HEK293T (cell line): ENCODE measurements at regions not wholly inside any gene's neighbourhood (a gene's known extent, or its start where the extent isn't known, plus 50 kb on each side); places are given as distances from the start of the nearest gene placed in this dataset.

Source experiments
- CTCF ChIA-PET: fragments of 350-600 bp; formaldehyde crosslinking; extraction: SDS; loops from one replicate; lab custom pipeline; 2021; ENCODE audit warnings: antibody characterized with exemption, inconsistent platforms; lab: Yijun Ruan, JAX
- POLR2A ChIA-PET: fragments of 350-600 bp; formaldehyde crosslinking; extraction: SDS; loops from one replicate; lab custom pipeline; 2020; ENCODE audit warnings: antibody characterized with exemption, inconsistent platforms; lab: Yijun Ruan, JAX
- DNase-seq: peaks from one replicate; pipeline ENCODE4 v3.0.0; 2012; ENCODE audit warnings: mixed read lengths; ENCODE audit errors: extremely low spot score
- ARNT ChIP-seq: fragments of 450-650 bp; IDR thresholded peaks from 2 replicates; pipeline ENCODE4 v1.6.1; 2017; ENCODE audit warnings: mild to moderate bottlenecking
- BHLHE40 ChIP-seq: fragments of 450-650 bp; IDR thresholded peaks from 2 replicates; pipeline ENCODE4 v1.6.1; 2016; ENCODE audit warnings: mild to moderate bottlenecking, moderate library complexity, borderline replicate concordance
- CTBP1 ChIP-seq: fragments of 450-650 bp; IDR thresholded peaks from 2 replicates; pipeline ENCODE4 v1.6.1; 2016; ENCODE audit warnings: borderline replicate concordance
- ELF4 ChIP-seq: fragments of 450-650 bp; IDR thresholded peaks from 2 replicates; pipeline ENCODE4 v1.6.1; 2017; ENCODE audit warnings: antibody characterized with exemption
- FOXA1 ChIP-seq: fragments of 450-650 bp; IDR thresholded peaks from 2 replicates; pipeline ENCODE4 v1.6.1; 2016; ENCODE audit warnings: mild to moderate bottlenecking
- FOXK2 ChIP-seq: fragments of 450-650 bp; IDR thresholded peaks from 2 replicates; pipeline ENCODE4 v1.6.1; 2016; ENCODE audit warnings: mild to moderate bottlenecking
- FOXM1 ChIP-seq: fragments of 450-650 bp; IDR thresholded peaks from 2 replicates; pipeline ENCODE4 v1.6.1; 2017; ENCODE audit warnings: mild to moderate bottlenecking, borderline replicate concordance
- HDGF ChIP-seq: fragments of 450-650 bp; IDR thresholded peaks from 2 replicates; pipeline ENCODE4 v1.6.1; 2017; ENCODE audit warnings: antibody characterized with exemption, borderline replicate concordance
- L3MBTL2 ChIP-seq: fragments of 450-650 bp; conservative IDR thresholded peaks from 2 replicates; pipeline ENCODE4 v1.6.1; 2016; ENCODE audit warnings: mild to moderate bottlenecking
- LEF1 ChIP-seq: fragments of 450-650 bp; IDR thresholded peaks from 2 replicates; pipeline ENCODE4 v1.6.1; 2017; ENCODE audit warnings: mild to moderate bottlenecking, borderline replicate concordance
- NFRKB ChIP-seq: fragments of 450-650 bp; IDR thresholded peaks from 2 replicates; pipeline ENCODE4 v1.6.1; 2016; ENCODE audit warnings: mild to moderate bottlenecking, moderate library complexity
- SP1 ChIP-seq: fragments of 450-650 bp; IDR thresholded peaks from 2 replicates; pipeline ENCODE4 v1.6.1; 2017
- SUZ12 ChIP-seq: fragments of 450-650 bp; IDR thresholded peaks from 2 replicates; pipeline ENCODE4 v1.6.1; 2016; ENCODE audit warnings: mild to moderate bottlenecking
- TARDBP ChIP-seq: fragments of 450-650 bp; IDR thresholded peaks from 2 replicates; pipeline ENCODE4 v1.6.1; 2016
- ZNF384 ChIP-seq: fragments of 450-650 bp; IDR thresholded peaks from 2 replicates; pipeline ENCODE4 v1.6.1; 2016
- TF ChIP-seq, protein P1 (sequence below): fragments of 450-650 bp; IDR thresholded peaks from 2 replicates; pipeline ENCODE4 v1.6.1; 2016

DNA sequence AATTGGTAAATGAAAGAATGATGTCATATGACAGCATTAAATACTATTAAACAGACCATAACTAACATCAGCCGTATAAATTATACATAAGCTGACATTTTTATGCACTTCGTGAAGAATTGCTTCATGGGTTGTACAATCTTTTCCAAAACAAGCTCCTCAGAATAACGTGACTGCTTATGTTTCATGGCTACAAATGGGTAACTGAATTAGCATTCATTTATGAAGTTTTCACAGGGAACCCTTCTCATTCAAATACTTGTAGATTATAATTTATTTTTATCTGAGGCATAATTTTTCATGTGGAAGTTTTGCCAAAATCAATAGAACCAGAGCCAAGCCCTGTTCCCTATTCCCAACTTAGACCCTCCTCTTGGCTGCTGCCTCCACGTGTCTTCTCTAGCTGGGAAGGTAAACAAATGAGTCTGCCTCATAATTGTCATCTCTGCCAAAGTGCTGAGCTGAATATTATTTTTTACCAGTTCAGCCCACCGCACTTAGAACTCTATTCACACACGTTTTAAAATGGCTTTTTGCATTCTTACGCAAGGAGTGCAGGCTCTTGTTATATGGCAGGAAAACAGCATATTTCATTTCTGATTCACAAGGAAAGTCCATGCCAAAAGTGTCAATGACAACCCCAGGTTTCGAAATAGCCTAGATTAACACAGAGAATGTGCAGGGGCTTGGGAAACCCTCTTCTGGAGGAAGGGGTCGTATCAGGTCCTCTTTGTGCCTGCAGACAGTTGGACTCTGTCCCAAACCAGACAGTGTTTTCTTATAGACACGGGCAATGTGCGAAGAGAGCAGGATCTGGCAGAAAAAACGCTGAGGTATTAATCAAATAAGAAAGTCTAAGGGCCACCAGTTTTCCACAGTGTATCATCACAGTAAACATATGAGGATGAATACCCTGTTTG is 370.7 kb upstream of the MGMT start:
- DNase-seq: no peak
- TF ChIP-seq FOXK2: no peak
- TF ChIP-seq, protein P1, sequence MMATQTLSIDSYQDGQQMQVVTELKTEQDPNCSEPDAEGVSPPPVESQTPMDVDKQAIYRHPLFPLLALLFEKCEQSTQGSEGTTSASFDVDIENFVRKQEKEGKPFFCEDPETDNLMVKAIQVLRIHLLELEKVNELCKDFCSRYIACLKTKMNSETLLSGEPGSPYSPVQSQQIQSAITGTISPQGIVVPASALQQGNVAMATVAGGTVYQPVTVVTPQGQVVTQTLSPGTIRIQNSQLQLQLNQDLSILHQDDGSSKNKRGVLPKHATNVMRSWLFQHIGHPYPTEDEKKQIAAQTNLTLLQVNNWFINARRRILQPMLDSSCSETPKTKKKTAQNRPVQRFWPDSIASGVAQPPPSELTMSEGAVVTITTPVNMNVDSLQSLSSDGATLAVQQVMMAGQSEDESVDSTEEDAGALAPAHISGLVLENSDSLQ: peak; percentile 75
- POLR2A ChIA-PET: no interaction called here
- CTCF ChIA-PET: interaction anchor here (0.5 kb wide), 1 partner anchor 20 kb away, joined by 3 read pairs; no protein-coding TSS in a partner anchor

DNA sequence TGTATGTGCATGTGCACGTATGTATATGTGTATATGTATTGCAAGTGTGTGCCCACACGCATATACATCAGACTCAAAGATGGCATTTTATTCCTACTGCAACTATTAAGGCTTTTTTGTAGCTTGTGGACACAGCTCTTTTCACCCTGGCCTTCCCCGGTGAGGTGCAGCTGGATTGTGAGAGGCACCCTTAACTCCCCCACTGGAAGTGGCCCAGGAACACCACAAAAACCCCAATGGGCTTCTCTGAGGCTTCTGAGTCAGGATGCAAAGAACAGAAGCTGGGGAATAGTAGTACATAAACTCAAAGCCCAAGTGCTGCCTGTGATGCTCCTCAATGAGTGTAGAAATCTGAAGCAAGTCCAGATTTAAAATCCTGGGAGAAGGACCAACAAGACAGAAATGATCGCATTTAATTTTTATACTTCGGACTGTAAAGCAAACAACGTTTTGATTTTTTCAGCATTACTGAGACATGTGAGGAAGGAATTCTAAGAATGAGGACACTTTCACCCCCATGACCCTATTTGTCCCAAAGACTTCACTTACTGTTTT is 369.2 kb upstream of the MGMT start:
- CTCF ChIA-PET: no interaction called here
- POLR2A ChIA-PET: no interaction called here
- TF ChIP-seq SUZ12 (no peak), FOXM1 (no peak), L3MBTL2 (no peak), BHLHE40 (no peak), ELF4 (no peak), LEF1 (no peak), TARDBP (no peak), HDGF (no peak), ZNF384 (no peak), FOXK2 (no peak), FOXA1 (no peak)
- TF ChIP-seq, protein P1: no peak
- no peak for DNase-seq

- ChIA-PET CTCF (no interaction called here), POLR2A (no interaction called here)
- DNase-seq: no peak
- TF ChIP-seq NFRKB: no peak
- no peak for TF ChIP-seq FOXA1
- no peak for TF ChIP-seq FOXK2
- no peak for TF ChIP-seq SP1
- TF ChIP-seq LEF1: no peak
- no peak for TF ChIP-seq HDGF
- no peak for TF ChIP-seq L3MBTL2
- no peak for TF ChIP-seq FOXM1
- TF ChIP-seq SUZ12: no peak
- TF ChIP-seq TARDBP: no peak
- TF ChIP-seq BHLHE40: no peak
- TF ChIP-seq ARNT: no peak
- TF ChIP-seq, protein P1: no peak
- TF ChIP-seq ELF4: no peak
Observed at GRCh38 chr10:129098517-129098916, 368.5 kb upstream of the MGMT start.

DNA sequence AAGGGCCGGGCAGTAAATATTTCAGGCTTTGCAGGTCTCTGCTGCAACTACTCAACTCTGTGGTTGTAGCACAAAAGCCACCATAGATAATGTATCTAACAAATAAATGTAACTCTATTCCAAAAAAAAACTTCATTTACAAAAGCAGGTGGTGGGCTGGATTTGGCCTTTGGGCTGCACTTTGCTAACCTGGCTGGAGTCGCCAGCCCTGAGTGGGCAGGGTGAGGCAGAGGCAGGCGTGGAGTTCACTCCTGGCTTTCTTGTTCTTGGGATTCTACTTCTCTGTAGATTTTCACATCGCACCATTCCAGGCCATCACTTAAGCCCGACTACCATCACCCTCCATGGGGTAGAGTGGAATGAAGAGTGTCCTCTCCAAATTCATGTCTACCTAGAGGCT is 367.6 kb upstream of the MGMT start:
- CTCF ChIA-PET: no interaction called here
- TF ChIP-seq CTBP1: no peak
- TF ChIP-seq BHLHE40: no peak
- TF ChIP-seq FOXK2: no peak
- POLR2A ChIA-PET: no interaction called here
- no peak for DNase-seq

DNA sequence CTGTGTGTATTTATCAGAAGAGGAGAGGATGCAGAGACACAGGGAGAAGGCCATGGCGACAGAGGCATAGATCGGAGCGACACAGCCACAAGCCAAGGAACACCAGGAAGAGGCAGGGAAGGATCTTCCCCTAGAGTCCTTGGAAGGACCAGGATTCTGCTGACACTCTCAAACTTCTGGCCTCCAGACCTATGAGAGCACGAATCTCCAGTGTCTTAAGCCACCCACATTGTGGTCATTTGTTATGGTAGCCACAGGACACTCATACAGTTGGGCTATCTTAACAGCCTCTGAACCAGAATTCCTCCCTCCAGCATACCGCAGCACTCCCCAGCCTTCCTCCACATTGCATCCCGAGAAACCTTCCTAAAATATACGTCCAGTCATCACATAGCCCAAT is 367.0 kb upstream of the MGMT start:
- TF ChIP-seq ELF4 (no peak), SUZ12 (no peak), LEF1 (no peak), HDGF (no peak), FOXA1 (no peak), NFRKB (no peak)
- TF ChIP-seq, protein P1: no peak
- no peak for DNase-seq
- ChIA-PET CTCF (no interaction called here), POLR2A (no interaction called here)

- ChIA-PET CTCF (no interaction called here), POLR2A (no interaction called here)
- no peak for TF ChIP-seq TARDBP
- no peak for TF ChIP-seq ARNT
- TF ChIP-seq CTBP1: no peak
- TF ChIP-seq LEF1: no peak
- no peak for TF ChIP-seq SUZ12
- TF ChIP-seq ZNF384: no peak
- no peak for TF ChIP-seq BHLHE40
- no peak for TF ChIP-seq HDGF
- no peak for TF ChIP-seq ELF4
- no peak for TF ChIP-seq FOXA1
- no peak for TF ChIP-seq SP1
- TF ChIP-seq FOXK2: no peak
- TF ChIP-seq NFRKB: no peak
- TF ChIP-seq FOXM1: no peak
- TF ChIP-seq L3MBTL2: no peak
- TF ChIP-seq, protein P1: no peak
- DNase-seq: no peak
Observed at GRCh38 chr10:129101232-129101980, 365.6 kb upstream of the MGMT start.
